ENCODE measurements at regions not wholly inside any gene's neighbourhood (a gene's known extent, or its start where the extent isn't known, plus 50 kb on each side); places are given as distances from the start of the nearest gene placed in this dataset.
"Not testable (repeated sequence)": the region's sequence is repeated elsewhere in the genome, so short reads cannot be mapped to it uniquely, and the experiment has no call there.

DNA sequence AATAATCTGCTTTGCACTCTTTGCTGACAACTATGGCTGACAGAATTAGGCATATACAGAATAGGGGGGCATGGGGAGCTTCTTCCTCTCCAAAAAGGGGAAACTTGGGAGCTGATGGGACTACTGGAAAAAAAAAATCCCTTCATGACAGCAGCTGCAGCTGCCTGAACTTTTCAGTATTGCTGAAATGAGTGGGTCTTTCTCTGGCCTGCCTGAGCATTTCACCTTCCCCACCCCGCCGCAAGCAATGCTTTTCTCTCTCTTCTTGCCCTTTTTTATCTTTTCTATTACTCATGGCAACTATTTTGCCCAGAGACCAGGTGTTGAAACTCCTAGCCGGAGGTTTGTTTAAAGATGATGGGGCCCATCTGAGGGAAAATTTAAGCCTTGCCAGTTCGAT, 244.9 kb downstream of the SEMA3D start:
- no peak for DNase-seq (ENCODE audit: extremely low read depth, low read depth, low spot score)

DNA sequence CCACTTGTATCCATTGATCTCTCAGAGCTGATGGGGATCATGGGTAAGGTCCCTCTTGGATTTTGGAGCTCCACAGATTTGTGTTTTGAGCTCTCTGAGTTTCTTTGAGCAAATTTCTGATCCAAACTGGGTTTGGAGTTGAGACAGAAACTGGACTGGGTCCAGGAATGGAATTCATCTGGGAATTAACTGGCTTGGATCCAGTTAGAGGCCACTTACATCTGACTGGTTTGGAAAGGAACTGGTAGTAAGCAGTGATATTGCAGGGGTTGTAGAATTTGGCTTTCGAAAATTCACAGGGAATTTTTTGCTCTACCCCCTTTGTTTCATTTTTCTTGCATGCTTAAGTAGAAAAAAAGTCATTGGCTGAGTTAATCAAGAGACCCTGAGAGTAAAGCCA, 245.6 kb downstream of the SEMA3D start:
- no peak for DNase-seq (ENCODE audit: extremely low read depth, low read depth, low spot score)

DNA sequence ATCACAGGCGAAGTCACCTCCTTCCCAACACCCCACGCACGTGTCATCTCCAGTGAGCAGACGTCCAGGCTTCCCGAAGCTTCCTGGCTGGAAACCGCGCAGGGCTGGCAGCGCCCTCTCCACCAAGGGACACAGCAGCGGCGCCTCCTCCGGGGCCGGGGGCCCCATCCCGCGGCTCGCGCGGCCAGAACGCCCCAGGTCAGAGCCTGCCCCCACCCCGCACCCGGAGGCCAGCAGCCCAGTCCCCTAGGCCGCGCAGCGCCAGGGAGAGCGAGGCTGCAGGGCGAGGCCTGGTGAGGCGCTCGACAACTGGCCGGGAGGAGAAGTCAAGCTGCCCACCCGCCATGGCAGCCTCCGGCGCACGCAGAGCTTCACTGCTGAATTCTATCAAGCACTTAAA, 247.0 kb downstream of the SEMA3D start:
- DNase-seq (ENCODE audit: extremely low read depth, low read depth, low spot score) = no peak

DNA sequence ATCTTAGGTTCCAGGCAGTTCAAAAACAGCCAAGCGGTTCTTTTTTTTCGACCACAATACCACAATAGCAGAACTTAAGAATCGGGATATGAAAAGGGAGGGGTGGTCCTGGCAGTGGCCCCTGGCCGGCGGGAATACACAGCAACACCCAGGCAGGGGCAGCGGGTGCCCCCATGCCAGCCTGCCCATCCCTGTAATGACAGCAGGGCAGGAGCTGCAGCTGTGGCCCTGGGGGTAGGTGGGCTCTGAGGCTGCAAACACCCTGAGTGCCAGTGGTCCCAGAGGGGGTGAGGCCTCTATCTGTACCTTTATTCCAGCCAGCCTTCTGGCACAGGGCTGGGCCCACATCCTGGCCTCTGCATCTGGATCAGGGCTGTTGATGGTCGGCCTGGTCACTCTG, 247.4 kb downstream of the SEMA3D start:
- DNase-seq (ENCODE audit: extremely low read depth, low read depth, low spot score) = no peak

DNA sequence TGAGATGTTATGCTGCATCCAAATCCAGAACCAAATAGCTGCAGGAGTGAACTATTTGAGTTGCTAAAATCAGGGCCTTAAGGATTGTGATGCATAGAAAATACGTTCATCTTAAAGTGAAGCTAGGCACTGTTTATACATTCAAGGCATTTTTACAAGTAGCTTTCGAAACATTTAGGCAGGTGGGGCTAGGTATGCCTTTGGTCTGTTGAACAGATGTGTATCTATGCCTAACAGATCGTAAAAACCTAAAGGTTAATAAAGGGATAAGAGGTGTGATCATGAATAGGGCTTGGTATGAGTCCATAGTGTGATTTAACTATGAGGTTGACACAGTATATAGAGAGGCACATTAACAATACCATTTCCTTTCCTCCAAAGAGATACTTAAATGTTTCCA, 262.5 kb downstream of the SEMA3D start:
- DNase-seq (ENCODE audit: extremely low read depth, low read depth, low spot score) = no peak

DNA sequence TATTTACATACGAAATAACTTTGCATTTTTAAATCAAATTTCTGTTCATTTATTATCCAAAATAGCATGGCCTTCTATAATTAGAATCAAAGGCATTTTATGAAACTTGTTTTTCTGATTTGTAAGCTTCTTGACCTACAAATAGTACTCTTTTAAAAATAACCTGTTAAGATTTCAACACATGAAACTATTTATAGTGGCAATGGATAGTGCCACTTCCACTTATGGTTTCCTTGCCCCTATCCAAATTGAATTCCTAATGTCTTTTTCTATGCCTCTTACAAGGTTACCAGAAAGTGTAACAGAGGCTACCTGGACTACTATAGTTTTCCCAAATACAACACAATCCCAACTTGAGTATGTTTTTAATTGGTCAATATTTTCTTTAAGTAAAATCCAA, 263.5 kb downstream of the SEMA3D start:
- DNase-seq (ENCODE audit: extremely low read depth, low read depth, low spot score) = no peak

DNA sequence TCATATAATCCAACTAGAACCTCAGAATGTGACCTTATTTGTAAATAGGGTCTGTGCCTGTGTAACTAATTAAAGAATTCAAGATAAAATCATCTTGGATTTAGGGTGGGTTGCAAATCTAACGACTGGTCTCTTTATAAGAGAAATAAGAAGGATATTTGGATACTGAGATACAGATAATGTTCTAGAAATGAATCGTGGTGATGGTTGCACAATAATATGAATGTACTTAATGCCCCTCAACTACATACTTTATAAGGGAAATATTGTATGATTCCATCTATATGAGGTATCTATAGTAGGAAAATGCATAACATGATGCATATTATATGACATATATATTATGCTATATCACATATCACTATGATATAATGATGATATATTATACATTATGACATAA, 265.7 kb downstream of the SEMA3D start:
- no peak for DNase-seq (ENCODE audit: extremely low read depth, low read depth, low spot score)

DNA sequence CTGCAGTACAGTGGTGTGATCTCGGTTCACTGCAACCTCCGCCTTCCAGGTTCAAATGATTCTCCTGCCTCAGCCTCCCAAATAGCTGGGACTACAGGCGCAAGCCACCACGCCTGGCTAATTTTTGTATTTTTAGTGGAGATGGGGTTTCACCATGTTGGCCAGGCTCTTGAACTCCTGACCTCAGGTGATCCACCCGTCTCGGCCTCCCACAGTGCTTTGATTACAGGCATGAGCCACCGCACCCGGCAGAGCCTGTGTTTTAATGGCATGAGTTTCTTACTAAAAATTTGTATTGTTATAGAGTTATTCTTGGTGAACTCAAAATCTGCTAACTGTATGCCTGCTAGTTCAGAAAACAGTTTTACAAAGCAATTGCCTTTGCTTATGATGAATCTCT, 269.9 kb downstream of the SEMA3D start:
- not testable (repeated sequence) for DNase-seq (ENCODE audit: extremely low read depth, low read depth, low spot score)

DNA sequence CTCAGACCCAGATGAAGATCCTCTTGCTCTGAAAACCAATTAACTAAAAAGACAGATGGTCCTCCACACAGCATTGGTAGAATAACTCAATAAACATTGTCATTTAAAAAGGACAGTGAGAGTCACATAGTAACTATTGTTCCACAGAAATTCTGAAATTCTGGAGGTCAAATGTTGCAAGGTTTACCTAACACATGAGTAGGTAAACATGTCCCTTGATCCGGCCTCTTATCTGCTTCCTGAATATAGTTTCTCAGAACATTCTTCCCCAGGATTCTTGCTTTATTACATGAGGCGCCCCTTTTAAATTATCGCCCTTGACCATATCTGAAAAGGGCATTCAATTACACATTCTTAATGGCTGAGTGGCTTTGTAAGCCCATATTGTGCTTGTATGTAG, 270.7 kb downstream of the SEMA3D start:
- no peak for DNase-seq (ENCODE audit: extremely low read depth, low read depth, low spot score)

DNA sequence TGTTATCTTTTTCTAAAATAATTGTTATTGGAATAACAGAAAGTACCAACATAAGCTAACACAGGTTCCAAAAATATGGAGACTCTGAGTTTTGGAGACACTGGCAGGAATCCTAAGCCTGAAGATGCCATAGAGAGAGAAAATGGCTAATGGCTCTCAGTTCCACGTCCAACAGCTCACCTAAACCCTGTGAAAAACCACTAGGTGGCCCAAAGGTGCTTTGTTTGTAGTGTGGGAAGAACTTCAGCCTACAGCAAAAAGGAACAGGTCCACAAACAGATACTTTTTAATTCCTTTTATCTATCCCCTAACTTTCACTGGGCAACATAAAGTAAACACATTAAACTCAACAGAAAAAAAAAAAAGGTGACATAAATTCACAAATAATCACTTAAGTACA, 272.3 kb downstream of the SEMA3D start:
- DNase-seq (ENCODE audit: extremely low read depth, low read depth, low spot score) = no peak

DNA sequence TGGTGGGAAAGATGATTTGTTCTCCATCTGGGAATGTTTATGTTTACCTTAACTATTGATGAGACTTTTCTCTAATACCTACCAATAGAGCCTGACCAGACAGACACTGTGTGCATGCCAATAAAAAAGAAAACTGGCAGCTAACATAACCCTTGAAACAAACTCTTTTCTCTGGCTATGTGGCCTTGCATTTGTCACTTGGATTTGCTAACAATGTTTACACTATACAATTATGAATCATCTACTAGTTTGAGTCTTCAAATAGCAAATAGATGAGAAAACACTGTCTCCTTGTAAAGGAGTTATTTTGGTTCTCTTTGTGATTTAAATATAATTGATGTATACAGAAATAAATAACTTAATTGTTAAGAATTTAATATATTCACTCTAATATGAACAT, 273.1 kb downstream of the SEMA3D start:
- no peak for DNase-seq (ENCODE audit: extremely low read depth, low read depth, low spot score)

DNA sequence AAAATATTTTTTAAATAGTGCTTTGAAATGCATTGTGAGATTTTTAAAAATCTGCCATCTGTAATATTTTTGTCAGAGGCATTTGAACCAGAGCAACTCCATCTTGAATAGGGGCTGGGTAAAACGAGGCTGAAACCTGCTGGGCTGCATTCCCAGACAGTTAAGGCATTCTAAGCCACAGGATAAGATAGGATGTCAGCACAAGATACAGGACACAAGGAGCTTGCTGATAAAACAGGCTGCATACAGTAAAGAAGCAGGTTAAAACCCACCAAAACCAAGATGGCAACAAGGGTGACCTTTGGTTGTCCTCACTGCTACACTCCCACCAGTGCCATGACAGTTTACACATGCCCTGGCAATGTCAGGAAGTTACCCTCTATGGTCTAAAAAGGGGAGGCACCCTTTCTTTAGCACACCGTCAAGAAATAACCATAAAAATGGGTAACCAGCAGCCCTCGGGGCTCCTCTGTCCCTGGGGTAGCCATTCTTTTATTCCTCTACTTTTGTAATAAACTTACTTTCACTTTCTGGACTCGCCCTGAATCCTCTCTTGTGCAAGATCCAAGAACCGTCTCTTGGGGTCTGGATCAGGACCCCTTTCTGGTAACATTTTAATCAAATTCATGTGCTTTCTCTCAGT, 273.7 kb downstream of the SEMA3D start:
- DNase-seq (ENCODE audit: extremely low read depth, low read depth, low spot score) = no peak

DNA sequence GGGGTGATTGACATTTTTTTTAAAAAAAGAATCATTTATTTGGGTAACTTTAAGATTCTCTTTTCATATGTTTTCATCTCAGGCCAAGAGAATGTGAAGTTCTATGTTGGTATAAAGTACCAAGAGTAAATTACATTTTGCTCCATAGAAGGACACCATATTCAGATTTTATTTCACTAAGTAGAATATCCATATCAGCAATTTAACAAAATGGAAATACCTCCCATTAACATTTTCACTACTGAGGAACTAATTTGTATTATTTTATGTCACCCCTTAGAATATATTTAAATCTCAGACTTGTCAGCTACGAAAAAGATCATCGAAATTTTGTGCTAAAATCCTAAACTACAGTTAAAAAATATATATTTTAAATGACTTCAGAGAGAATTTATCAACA, 274.3 kb downstream of the SEMA3D start:
- DNase-seq (ENCODE audit: extremely low read depth, low read depth, low spot score) = no peak

DNA sequence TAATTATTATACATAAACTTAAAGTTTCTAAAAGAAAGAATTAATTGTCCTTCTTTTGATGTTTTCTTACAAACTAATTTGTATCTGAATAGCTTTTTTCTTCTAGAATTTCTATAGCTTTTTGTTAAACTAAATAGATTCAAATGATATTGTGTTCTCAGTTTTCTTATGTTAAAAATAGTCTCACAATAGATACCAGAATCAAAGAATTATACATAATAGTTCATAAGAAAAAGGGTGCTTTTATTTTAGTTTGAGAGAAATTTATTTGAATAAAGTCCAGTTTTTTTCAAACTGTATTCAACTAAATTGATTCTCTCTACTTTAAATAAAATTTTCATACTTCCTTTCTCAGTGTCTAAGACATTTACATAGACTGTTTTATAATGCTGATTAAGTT, 274.8 kb downstream of the SEMA3D start:
- no peak for DNase-seq (ENCODE audit: extremely low read depth, low read depth, low spot score)

DNA sequence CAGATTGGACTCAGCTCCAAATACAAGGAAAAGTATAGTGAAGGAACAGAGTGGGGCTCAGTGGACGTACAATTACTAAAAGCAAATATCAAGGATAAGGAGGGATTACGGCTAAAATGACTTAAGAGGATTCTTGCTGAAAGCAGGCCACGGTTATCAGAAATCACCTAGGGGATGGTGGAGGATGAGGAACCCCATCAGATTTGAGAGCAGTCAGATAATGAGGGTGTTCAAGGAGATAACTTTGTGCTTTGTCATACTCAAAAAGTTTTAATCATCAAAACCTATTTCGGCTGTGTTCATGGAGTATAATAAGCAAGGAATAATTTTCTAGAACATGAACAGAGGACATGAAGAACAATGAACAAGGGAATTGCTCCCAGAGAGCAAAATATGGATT, 275.8 kb downstream of the SEMA3D start:
- no peak for DNase-seq (ENCODE audit: extremely low read depth, low read depth, low spot score)

DNA sequence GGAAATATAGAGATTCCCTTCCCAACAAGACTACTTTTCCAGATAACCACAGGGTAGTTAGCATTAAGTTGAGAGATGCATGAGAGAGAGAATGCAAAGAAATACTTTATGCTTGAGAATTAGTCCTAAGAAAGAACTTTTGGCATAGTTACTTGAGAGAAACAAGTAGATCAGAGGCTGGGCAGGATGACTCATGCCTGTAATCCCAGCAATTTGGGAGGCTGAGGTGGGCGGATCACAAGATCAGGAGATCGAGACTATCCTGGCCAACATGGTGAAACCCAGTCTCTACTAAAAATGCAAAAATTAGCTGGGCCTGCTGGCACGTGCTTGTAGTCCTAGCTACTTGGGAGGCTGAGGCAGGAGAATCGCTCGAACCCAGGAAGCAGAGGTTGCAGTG, 276.5 kb downstream of the SEMA3D start:
- not testable (repeated sequence) for DNase-seq (ENCODE audit: extremely low read depth, low read depth, low spot score)

DNA sequence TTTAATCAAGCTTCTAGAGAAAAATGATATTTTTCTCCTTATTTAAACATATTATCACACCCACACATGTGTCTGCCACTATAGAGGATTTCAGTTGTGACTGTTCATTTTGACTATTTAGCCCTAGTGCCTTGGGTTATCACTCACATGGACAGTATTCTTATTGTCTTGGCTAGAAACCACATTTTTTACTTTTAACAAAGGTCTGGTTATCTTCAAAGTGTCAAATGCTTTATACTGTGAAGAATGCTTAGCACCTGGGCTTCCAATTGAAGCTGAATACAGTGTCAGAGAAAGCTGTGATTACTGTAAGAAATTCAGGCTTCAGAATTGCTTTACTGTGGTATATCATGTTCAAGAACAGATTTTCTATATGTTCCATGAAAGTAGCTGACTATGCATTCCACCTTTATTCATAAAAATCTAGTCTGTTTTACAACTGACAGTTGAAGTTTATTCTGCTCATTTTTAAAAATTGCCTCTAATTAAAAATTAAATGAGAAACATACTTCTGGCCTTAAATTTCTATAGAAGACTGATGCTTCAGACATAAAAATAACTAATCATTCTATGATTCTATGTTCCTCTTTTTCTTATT, 278.6 kb downstream of the SEMA3D start:
- no peak for DNase-seq (ENCODE audit: extremely low read depth, low read depth, low spot score)

DNA sequence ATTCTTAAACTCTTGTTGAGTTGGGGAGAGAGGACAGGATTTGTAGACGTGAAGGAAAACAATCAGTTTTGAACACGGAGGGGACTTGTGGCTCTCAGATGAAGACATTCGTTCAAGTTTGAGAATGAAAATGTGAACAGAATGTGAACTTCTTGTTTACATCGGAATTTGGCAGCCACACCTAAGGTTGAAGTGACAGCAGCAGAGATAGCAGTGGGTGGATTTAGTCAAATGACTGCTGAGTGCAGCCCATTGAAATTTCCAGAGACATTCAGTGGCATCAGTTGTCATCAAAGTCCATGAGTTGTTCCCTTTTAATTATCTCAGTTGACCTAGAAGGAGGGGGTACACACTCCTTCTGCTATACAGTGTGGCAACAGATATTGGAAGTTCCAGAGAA, 280.0 kb downstream of the SEMA3D start:
- no peak for DNase-seq (ENCODE audit: extremely low read depth, low read depth, low spot score)

DNA sequence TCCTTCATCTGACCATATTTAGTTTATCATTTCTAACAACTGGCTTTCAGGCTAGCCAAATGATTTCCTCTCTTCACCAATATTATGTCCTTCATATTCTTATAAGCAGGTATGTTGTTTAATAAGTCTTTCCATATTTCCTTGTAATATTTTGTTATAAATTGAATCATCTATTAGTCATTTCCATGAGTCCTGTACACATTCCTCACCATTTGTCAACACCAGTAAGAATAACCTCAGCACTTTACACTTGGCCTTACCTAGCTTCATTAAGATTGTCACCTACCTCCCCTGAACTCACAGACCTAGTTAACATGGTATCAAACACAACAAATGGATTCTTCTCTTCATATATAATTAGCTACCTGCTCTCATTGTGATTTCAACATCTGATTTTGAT, 282.3 kb downstream of the SEMA3D start:
- no peak for DNase-seq (ENCODE audit: extremely low read depth, low read depth, low spot score)

DNA sequence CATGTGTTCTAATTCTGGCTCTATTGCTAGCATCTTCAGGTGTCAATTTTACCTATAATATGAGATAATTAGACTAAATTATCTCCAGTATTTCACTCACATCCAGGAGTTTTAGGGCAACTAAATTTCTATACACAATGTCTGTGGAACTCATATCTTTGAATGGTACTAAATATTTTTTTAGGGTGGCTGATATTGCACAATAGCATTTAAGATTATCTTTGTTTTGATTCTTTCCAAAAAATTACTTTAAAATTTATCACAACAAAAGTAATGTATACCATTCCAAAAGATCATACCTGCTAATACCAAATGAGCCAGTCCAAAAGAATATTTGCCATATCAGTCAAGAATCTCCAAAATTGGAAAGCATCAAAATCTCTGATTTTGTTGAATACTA, 285.5 kb downstream of the SEMA3D start:
- DNase-seq (ENCODE audit: extremely low read depth, low read depth, low spot score) = no peak

DNA sequence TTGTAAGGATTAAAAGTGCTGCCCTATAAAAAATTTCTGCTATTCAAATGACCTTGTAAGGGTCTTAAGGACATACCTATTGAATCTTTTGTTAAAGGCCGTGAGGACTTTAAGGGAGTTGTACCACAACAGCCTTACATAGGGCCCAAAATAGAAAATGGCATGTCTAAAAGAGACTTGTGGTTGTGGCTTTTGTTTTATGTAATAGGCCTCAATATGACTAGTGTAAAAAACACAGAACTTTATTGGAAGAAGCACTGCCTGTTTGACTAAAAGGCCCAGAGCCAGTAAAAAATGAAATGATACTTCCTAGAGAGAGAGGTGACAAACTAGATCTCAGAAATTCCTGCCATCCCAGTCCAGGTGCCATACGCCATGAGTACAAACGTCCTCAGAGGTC, 286.6 kb downstream of the SEMA3D start:
- no peak for DNase-seq (ENCODE audit: extremely low read depth, low read depth, low spot score)

DNA sequence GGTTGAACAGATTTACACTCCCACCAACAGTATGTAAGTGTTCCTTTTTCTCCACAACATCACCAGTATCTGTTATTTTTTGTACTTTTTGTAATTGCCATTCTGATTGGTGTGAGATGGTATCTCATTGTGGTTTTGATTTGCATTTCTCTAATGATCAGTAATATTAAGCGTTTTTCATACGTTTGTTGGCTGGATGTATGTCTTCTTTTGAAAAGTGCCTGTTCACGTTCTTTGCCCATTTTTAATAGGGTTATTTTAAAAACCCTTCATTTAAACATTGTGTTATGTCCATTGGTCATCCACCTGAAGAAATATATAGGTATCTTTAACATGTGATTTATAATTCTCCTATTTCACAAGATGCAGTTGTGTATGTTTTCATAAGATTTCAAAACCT, 291.3 kb downstream of the SEMA3D start:
- no peak for DNase-seq (ENCODE audit: extremely low read depth, low read depth, low spot score)

DNA sequence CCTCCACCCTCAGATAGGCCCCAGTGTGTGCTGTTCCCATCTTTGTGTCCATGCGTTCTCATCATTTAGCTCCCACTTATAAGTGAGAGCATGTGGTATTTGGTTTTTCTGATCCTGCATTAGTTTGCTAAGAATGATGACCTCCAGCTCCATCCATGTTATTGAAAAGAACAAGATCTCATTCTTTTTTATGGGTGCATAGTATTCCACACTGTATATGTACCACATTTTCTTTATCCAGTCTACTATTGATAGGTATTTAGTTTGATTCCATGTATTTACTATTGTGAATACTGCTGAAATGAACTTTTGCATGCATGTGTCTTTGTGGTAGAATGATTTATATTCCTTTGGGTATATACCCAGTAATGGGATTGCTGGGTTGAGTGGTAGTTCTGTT, 303.3 kb downstream of the SEMA3D start:
- DNase-seq (ENCODE audit: extremely low read depth, low read depth, low spot score) = not testable (repeated sequence)
